Neural progenitor cell (in vitro differentiated cells): ENCODE measurements at regions not wholly inside any gene's neighbourhood (a gene's known extent, or its start where the extent isn't known, plus 50 kb on each side); places are given as distances from the start of the nearest gene placed in this dataset.

Experiments
- DNase-seq: peaks from one replicate; pipeline ENCODE4 v3.0.0-alpha.2; 2016; ENCODE audit warnings: low spot score
- H2AFZ ChIP-seq: fragments of 200-600 bp; sonication (generic); replicated peaks from 2 replicates; pipeline ENCODE4 v1.6.1; 2016; ENCODE audit warnings: antibody characterized with exemption
- H3F3A ChIP-seq: fragments of 200-600 bp; sonication (generic); 2 replicates; pipeline ENCODE4 v1.6.1; 2016; ENCODE audit warnings: antibody characterized with exemption, low read depth
- H3K27ac ChIP-seq: fragments of 200-600 bp; sonication (generic); 2 replicates; pipeline ENCODE4 v1.5.1; 2016; ENCODE audit warnings: mild to moderate bottlenecking
- H3K27me3 ChIP-seq: fragments of 200-600 bp; sonication (generic); 2 replicates; pipeline ENCODE4 v1.6.1; 2016; ENCODE audit warnings: mild to moderate bottlenecking, moderate library complexity
- H3K36me3 ChIP-seq: fragments of 200-600 bp; sonication (generic); 2 replicates; pipeline ENCODE4 v1.5.1; 2016
- H3K4me1 ChIP-seq: fragments of 200-600 bp; sonication (generic); 2 replicates; pipeline ENCODE4 v1.6.1; 2016; ENCODE audit warnings: mixed run types
- H3K4me2 ChIP-seq: fragments of 200-600 bp; sonication (generic); 2 replicates; pipeline ENCODE4 v1.6.1; 2016
- H3K4me3 ChIP-seq: fragments of 200-600 bp; sonication (generic); 2 replicates; pipeline ENCODE4 v1.5.1; 2016
- H3K79me2 ChIP-seq: fragments of 200-600 bp; sonication (generic); 2 replicates; pipeline ENCODE4 v1.6.1; 2016; ENCODE audit warnings: low read depth
- H3K9ac ChIP-seq: fragments of 200-600 bp; sonication (generic); 2 replicates; pipeline ENCODE4 v1.6.1; 2016
- H3K9me3 ChIP-seq: fragments of 200-600 bp; sonication (generic); 2 replicates; pipeline ENCODE4 v1.5.1; 2016; ENCODE audit warnings: low read depth
- H4K20me1 ChIP-seq: fragments of 200-600 bp; sonication (generic); 2 replicates; pipeline ENCODE4 v1.6.1; 2016; ENCODE audit warnings: low read depth
- H3K27ac Mint-ChIP-seq: 3 replicates; pipeline ENCODE4 v1.8.0; 2021; ENCODE audit warnings: mixed read lengths
- H3K27me3 Mint-ChIP-seq: 2 replicates; pipeline ENCODE4 v1.8.0; 2022; ENCODE audit warnings: low read depth, mild to moderate bottlenecking, inconsistent platforms, moderate library complexity, mixed read lengths; ENCODE audit not compliant: insufficient read depth
- H3K36me3 Mint-ChIP-seq: 3 replicates; pipeline ENCODE4 v1.8.0; 2021; ENCODE audit warnings: mixed read lengths
- H3K4me1 Mint-ChIP-seq: 3 replicates; pipeline ENCODE4 v1.8.0; 2021; ENCODE audit warnings: mixed read lengths
- H3K4me3 Mint-ChIP-seq: 3 replicates; pipeline ENCODE4 v1.8.0; 2021; ENCODE audit warnings: mild to moderate bottlenecking, moderate library complexity, mixed read lengths
- H3K9me3 Mint-ChIP-seq: 3 replicates; pipeline ENCODE4 v1.8.0; 2020; ENCODE audit warnings: mixed read lengths
- EZH2 ChIP-seq: fragments of 200-600 bp; sonication (generic); IDR thresholded peaks from 2 replicates; pipeline ENCODE4 v1.6.1; 2017; ENCODE audit warnings: antibody characterized with exemption, mild to moderate bottlenecking, moderate library complexity
- EZH2phosphoT487 ChIP-seq: fragments of 200-600 bp; sonication (generic); IDR thresholded peaks from 2 replicates; pipeline ENCODE4 v1.6.1; 2017; ENCODE audit warnings: antibody characterized with exemption
- TF ChIP-seq, protein P1 (sequence below): fragments of 200-600 bp; sonication (generic); IDR thresholded peaks from 2 replicates; pipeline ENCODE4 v1.5.1; 2017; ENCODE audit warnings: antibody characterized with exemption, mild to moderate bottlenecking

DNA sequence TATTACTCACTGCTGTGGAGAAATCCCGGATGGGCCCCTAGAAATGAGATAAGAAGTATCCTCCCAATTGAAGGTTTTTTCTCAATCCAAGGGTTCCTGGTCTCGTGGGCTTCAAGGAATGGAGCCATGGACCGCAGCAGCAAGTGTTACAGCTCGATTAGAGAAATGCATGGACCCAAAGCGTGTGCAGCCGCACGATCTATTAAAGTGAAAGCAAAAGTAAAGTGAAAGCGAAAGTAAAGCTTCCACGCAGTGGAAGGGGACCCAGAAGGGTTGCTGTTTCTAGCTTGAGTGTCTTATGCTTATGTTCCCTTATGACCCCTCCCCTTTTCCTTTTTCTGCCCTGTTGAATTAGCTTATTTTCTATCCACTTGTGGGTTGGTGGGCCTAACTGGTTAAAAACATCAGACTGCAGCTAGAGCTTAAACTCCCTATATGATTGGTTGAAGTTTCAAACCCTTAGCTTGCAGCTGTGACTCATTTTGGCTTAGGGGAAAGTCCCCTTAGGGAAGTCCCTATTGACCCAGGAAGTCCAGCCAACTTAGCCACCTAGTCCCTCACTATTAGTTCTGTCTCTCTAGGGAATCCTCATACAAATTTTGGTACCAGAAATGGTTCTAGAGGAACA lies 1111.8 kb downstream of the TAF11L14 start:
- H3K79me2 ChIP-seq, result no peaks in the 10 kb centered on the region
- no peaks in the 10 kb centered on the region for H3F3A ChIP-seq
- no peaks in the 10 kb centered on the region for H3K27me3 ChIP-seq
- peaks cover 14% of the 10 kb centered on the region for H3K9me3 Mint-ChIP-seq
- no peak for DNase-seq
- H3K36me3 Mint-ChIP-seq, result no peaks in the 10 kb centered on the region
- H3K9me3 ChIP-seq, result no peaks in the 10 kb centered on the region
- H3K4me2 ChIP-seq, result no peak overlapping the region
- peak overlapping the region; percentile 34 for H2AFZ ChIP-seq
- no peaks in the 10 kb centered on the region for H3K36me3 ChIP-seq
- no peak for TF ChIP-seq EZH2
- TF ChIP-seq, protein P1, sequence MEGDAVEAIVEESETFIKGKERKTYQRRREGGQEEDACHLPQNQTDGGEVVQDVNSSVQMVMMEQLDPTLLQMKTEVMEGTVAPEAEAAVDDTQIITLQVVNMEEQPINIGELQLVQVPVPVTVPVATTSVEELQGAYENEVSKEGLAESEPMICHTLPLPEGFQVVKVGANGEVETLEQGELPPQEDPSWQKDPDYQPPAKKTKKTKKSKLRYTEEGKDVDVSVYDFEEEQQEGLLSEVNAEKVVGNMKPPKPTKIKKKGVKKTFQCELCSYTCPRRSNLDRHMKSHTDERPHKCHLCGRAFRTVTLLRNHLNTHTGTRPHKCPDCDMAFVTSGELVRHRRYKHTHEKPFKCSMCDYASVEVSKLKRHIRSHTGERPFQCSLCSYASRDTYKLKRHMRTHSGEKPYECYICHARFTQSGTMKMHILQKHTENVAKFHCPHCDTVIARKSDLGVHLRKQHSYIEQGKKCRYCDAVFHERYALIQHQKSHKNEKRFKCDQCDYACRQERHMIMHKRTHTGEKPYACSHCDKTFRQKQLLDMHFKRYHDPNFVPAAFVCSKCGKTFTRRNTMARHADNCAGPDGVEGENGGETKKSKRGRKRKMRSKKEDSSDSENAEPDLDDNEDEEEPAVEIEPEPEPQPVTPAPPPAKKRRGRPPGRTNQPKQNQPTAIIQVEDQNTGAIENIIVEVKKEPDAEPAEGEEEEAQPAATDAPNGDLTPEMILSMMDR, result no peak
- TF ChIP-seq EZH2phosphoT487, result no peak
- no peaks in the 10 kb centered on the region for H3K27me3 Mint-ChIP-seq
- H3K4me1 ChIP-seq, result no peaks in the 10 kb centered on the region
- H3K4me3 Mint-ChIP-seq, result no peak overlapping the region
- H3K9ac ChIP-seq, result no peak overlapping the region
- no peaks in the 10 kb centered on the region for H3K4me1 Mint-ChIP-seq
- H3K4me3 ChIP-seq, result no peak overlapping the region
- H3K27ac Mint-ChIP-seq, result no peak overlapping the region
- no peak overlapping the region for H3K27ac ChIP-seq
- no peaks in the 10 kb centered on the region for H4K20me1 ChIP-seq

DNA sequence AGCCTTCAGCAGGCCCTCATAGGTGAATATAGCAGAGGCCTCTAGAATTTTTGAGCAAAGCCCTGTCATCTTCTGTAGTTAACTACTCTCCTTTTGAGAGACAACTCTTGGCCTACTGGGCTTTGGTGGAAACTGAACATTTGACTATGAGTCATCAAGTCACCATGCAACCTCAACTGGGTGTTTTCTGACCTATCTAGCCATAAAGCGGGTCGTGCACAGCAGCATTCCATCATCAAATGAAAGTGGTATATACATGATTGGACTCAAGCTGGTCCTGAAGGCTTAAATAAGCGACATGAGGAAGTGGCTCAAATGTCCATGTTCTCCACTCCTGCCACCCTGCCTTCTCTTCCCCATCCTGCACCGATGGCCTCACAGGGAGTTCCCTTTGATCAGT lies 1115.5 kb downstream of the TAF11L14 start:
- H3K4me2 ChIP-seq, result no peak overlapping the region
- H4K20me1 ChIP-seq, result no peaks in the 10 kb centered on the region
- no peaks in the 10 kb centered on the region for H3K4me1 ChIP-seq
- Mint-ChIP-seq H3K27ac (no peak overlapping the region), H3K27me3 (no peaks in the 10 kb centered on the region), H3K4me1 (no peaks in the 10 kb centered on the region), H3K4me3 (no peak overlapping the region), H3K36me3 (no peaks in the 10 kb centered on the region), H3K9me3 (peaks cover 11% of the 10 kb centered on the region)
- H3K79me2 ChIP-seq, result no peaks in the 10 kb centered on the region
- H3K36me3 ChIP-seq, result no peaks in the 10 kb centered on the region
- H3K9me3 ChIP-seq, result no peaks in the 10 kb centered on the region
- H3K27ac ChIP-seq, result no peak overlapping the region
- TF ChIP-seq EZH2, result no peak
- no peaks in the 10 kb centered on the region for H3F3A ChIP-seq
- DNase-seq, result no peak
- H2AFZ ChIP-seq, result no peak overlapping the region
- H3K27me3 ChIP-seq, result no peaks in the 10 kb centered on the region
- no peak overlapping the region for H3K9ac ChIP-seq
- H3K4me3 ChIP-seq, result no peak overlapping the region

DNA sequence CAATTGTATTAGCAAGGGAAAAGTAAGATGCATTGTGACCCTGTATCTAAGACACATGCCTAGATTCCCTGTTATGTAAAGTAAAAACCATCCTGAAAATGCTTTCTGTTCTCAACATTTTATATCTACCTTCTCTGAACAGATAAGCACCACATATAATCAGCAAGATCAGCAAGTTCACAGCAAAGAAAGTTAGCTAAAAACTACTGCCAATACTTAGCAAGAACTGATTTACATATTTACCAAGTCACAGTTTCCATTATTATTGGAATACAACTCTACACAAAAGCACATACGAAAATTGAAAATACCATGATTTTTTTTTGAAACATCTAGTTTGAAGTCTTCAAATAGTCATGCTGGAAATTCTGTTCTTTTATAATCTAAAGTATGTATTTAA lies 1118.1 kb downstream of the TAF11L14 start:
- Mint-ChIP-seq H3K4me1 (no peaks in the 10 kb centered on the region), H3K4me3 (no peak overlapping the region), H3K9me3 (peaks cover 5% of the 10 kb centered on the region), H3K27me3 (no peaks in the 10 kb centered on the region), H3K27ac (no peak overlapping the region), H3K36me3 (no peaks in the 10 kb centered on the region)
- H3K9me3 ChIP-seq, result no peaks in the 10 kb centered on the region
- H3K4me3 ChIP-seq, result no peak overlapping the region
- no peaks in the 10 kb centered on the region for H3F3A ChIP-seq
- H3K36me3 ChIP-seq, result no peaks in the 10 kb centered on the region
- H3K4me2 ChIP-seq, result no peak overlapping the region
- H3K4me1 ChIP-seq, result no peaks in the 10 kb centered on the region
- no peak overlapping the region for H3K27ac ChIP-seq
- no peak for DNase-seq
- no peak overlapping the region for H3K9ac ChIP-seq
- peak overlapping the region; percentile 26 for H2AFZ ChIP-seq
- no peaks in the 10 kb centered on the region for H3K79me2 ChIP-seq
- no peaks in the 10 kb centered on the region for H4K20me1 ChIP-seq
- no peaks in the 10 kb centered on the region for H3K27me3 ChIP-seq
- TF ChIP-seq, protein P1, result no peak
- TF ChIP-seq EZH2 (no peak), EZH2phosphoT487 (no peak)

DNA sequence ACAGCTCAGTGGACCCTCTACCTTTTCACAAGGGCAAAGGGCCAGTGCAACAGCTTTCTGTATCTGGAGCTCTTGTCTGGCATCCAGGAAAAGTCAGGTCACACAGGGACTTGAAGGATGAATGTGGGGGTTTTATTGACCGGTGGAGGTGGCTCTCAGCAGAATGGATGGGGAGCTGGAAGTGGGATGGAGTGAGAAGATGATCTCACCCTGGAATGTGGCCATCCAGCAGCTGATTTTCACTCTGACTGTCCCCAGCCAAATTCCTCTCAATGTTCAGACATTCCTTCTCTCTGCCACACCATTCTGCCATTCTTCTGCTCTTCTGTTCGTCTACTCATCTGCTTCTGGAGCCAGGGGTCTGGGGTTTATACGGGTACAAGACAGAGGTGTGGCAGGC lies 1119.9 kb downstream of the TAF11L14 start:
- Mint-ChIP-seq H3K27ac (no peak overlapping the region), H3K4me1 (no peaks in the 10 kb centered on the region), H3K4me3 (no peak overlapping the region), H3K27me3 (no peaks in the 10 kb centered on the region), H3K9me3 (no peaks in the 10 kb centered on the region), H3K36me3 (no peaks in the 10 kb centered on the region)
- no peak for DNase-seq
- Histone ChIP-seq H3K4me3 (no peak overlapping the region), H3K4me1 (no peaks in the 10 kb centered on the region), H3K79me2 (no peaks in the 10 kb centered on the region), H2AFZ (no peak overlapping the region), H3K27me3 (no peaks in the 10 kb centered on the region), H3K36me3 (no peaks in the 10 kb centered on the region), H3F3A (no peaks in the 10 kb centered on the region), H3K27ac (no peak overlapping the region), H3K9ac (no peak overlapping the region), H4K20me1 (no peaks in the 10 kb centered on the region), H3K9me3 (no peaks in the 10 kb centered on the region), H3K4me2 (no peak overlapping the region)
- TF ChIP-seq EZH2 (no peak), EZH2phosphoT487 (no peak)
- TF ChIP-seq, protein P1, result no peak
